ENCODE measurements at regions not wholly inside any gene's neighbourhood (a gene's known extent, or its start where the extent isn't known, plus 50 kb on each side); places are given as distances from the start of the nearest gene placed in this dataset.

DNA sequence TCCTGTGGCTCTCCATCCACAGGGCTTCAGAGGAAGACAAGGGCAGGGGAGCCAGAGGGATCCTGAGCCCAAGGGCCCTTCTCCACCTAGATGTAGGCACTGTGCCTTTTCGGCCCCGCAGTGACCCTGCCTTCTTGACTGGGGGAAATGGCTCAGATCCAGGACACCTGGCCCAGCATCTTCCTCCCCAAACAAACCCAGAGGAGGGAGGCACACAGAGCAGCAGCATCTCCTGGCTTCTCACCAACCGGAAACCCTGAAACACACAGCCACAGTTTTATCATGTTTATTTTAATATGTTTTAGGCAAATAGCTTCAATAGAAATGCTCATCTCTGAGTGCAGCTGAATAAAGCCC, 84.5 kb upstream of the LRFN2 start:
- ChIA-PET CTCF (no interaction called here), RAD21 (ENCODE audit: low non-redundant PET in 1 of 2, low total read pairs in 2 of 2, uncharacterized antibody in 2 of 2, unreplicated experiment in 2 of 2) (no interaction called here), POLR2A (no interaction called here)
- H3K27me3 ChIP-seq (ENCODE audit: insufficient read depth, low read length), result peaks cover 4% of the 10 kb centered on the region; the same call in 1 of the 2 replicates
- intact Hi-C loops (cut with micrococcal nuclease), result no loop called here
- no peak overlapping the region for H3K4me3 ChIP-seq (replicated peaks in 1 of 2; ENCODE audit: low read depth in 1 of 2, low read length in 2 of 2)
- no peak overlapping the region for H3K9ac ChIP-seq (ENCODE audit: low read length)
- BruUV-seq (replicated peaks), result no TSS peak
- H3K79me2 ChIP-seq (ENCODE audit: insufficient read depth, low read length), result no peaks in the 10 kb centered on the region
- H3K9me2 ChIP-seq (ENCODE audit: insufficient read depth), result no peaks in the 10 kb centered on the region
- H3K4me2 ChIP-seq (ENCODE audit: low read length), result no peak overlapping the region
- H4K20me1 ChIP-seq (ENCODE audit: insufficient read depth), result no peaks in the 10 kb centered on the region
- no peak for TF ChIP-seq CEBPB (IDR thresholded peaks at IDR 0.05; ENCODE audit: low read depth)
- TF ChIP-seq POLR2AphosphoS5 (IDR thresholded peaks at IDR 0.05; ENCODE audit: low read depth, low read length), result no peak
- TF ChIP-seq, protein P1, sequence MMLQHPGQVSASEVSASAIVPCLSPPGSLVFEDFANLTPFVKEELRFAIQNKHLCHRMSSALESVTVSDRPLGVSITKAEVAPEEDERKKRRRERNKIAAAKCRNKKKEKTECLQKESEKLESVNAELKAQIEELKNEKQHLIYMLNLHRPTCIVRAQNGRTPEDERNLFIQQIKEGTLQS (IDR thresholded peaks at IDR 0.05), result no peak
- TF ChIP-seq SRF (IDR thresholded peaks at IDR 0.05; ENCODE audit: low read depth), result no peak
- no peak for TF ChIP-seq EGR1 (IDR thresholded peaks at IDR 0.05; ENCODE audit: low read depth)
- TF ChIP-seq ZFX (IDR thresholded peaks at IDR 0.05), result no peak
- TF ChIP-seq JUND (IDR thresholded peaks at IDR 0.05), result no peak
- no peak overlapping the region for H2AFZ ChIP-seq (ENCODE audit: low read depth, low read length, poor library complexity, severe bottlenecking)
- DNase-seq (ENCODE audit: low read depth, low spot score) (no peak), ATAC-seq (no peak)
- H3K36me3 ChIP-seq (ENCODE audit: control insufficient read depth in 1 of 2, insufficient read depth in 2 of 2, low read length in 2 of 2), result no peaks in the 10 kb centered on the region
- no peaks in the 10 kb centered on the region for H3K9me3 ChIP-seq (ENCODE audit: control insufficient read depth in 1 of 2, insufficient read depth in 1 of 2, low read depth in 1 of 2, low read length in 2 of 2)
- H3K4me1 ChIP-seq (ENCODE audit: control insufficient read depth in 1 of 2, insufficient read depth in 2 of 2, low read length in 2 of 2), result no peaks in the 10 kb centered on the region
- no peak overlapping the region for H3K27ac ChIP-seq (ENCODE audit: low read depth, low read length)

DNA sequence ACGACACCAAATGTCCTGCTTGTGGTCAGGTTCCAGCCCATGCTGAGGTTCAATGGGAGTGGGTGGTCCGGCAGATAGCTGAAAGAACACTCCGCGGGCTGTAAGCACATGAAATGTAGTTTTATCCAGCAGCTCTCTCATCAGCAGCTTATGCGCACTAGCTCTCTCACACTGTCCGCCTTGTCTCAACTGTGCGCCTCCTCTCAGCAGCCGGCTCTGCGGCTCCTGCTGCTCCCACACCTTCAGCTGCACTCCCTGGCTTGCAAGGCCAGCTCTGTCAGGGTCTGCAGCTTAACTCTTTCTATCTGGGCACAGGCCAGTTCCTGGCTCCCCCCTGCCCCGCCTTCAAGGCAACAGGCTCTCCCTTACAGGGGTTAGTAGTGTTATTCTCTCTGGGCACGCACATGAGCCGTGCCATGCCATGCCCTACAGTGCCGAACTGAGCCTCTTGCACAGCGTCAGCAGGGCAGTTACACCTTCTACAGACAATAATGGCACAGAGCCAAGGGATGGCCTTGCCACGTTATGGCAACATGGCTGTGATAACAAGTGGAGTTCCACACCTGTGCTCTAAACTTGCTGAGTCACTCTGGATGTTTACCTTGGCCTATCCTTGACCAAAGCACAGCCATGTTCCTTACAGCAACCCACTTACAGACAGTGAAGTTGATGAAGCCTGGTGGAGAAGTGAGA, 84.0 kb upstream of the LRFN2 start:
- no peak overlapping the region for H2AFZ ChIP-seq (ENCODE audit: low read depth, low read length, poor library complexity, severe bottlenecking)
- ChIA-PET RAD21 (ENCODE audit: low non-redundant PET in 1 of 2, low total read pairs in 2 of 2, uncharacterized antibody in 2 of 2, unreplicated experiment in 2 of 2) (no interaction called here), CTCF (no interaction called here), POLR2A (no interaction called here)
- H3K9me2 ChIP-seq (ENCODE audit: insufficient read depth), result no peaks in the 10 kb centered on the region
- H3K27ac ChIP-seq (ENCODE audit: low read depth, low read length), result no peak overlapping the region
- no peaks in the 10 kb centered on the region for H3K9me3 ChIP-seq (ENCODE audit: control insufficient read depth in 1 of 2, insufficient read depth in 1 of 2, low read depth in 1 of 2, low read length in 2 of 2)
- no peaks in the 10 kb centered on the region for H4K20me1 ChIP-seq (ENCODE audit: insufficient read depth)
- no peaks in the 10 kb centered on the region for H3K79me2 ChIP-seq (ENCODE audit: insufficient read depth, low read length)
- no peak overlapping the region for H3K4me2 ChIP-seq (ENCODE audit: low read length)
- TF ChIP-seq, protein P2, sequence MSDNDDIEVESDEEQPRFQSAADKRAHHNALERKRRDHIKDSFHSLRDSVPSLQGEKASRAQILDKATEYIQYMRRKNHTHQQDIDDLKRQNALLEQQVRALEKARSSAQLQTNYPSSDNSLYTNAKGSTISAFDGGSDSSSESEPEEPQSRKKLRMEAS (IDR thresholded peaks at IDR 0.05), result no peak
- TF ChIP-seq ELF1 (IDR thresholded peaks at IDR 0.05; ENCODE audit: borderline replicate concordance, low read depth), result no peak
- TF ChIP-seq, protein P3, sequence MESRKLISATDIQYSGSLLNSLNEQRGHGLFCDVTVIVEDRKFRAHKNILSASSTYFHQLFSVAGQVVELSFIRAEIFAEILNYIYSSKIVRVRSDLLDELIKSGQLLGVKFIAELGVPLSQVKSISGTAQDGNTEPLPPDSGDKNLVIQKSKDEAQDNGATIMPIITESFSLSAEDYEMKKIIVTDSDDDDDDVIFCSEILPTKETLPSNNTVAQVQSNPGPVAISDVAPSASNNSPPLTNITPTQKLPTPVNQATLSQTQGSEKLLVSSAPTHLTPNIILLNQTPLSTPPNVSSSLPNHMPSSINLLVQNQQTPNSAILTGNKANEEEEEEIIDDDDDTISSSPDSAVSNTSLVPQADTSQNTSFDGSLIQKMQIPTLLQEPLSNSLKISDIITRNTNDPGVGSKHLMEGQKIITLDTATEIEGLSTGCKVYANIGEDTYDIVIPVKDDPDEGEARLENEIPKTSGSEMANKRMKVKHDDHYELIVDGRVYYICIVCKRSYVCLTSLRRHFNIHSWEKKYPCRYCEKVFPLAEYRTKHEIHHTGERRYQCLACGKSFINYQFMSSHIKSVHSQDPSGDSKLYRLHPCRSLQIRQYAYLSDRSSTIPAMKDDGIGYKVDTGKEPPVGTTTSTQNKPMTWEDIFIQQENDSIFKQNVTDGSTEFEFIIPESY (IDR thresholded peaks at IDR 0.05; ENCODE audit: extremely low read depth, insufficient replicate concordance, low read length), result no peak
- no peak for TF ChIP-seq EZH2 (IDR thresholded peaks at IDR 0.05)
- intact Hi-C loops (cut with micrococcal nuclease), result no loop called here
- no peak overlapping the region for H3K4me3 ChIP-seq (replicated peaks in 1 of 2; ENCODE audit: low read depth in 1 of 2, low read length in 2 of 2)
- H3K27me3 ChIP-seq (ENCODE audit: insufficient read depth, low read length), result peaks cover 4% of the 10 kb centered on the region; the same call in 1 of the 2 replicates
- H3K36me3 ChIP-seq (ENCODE audit: control insufficient read depth in 1 of 2, insufficient read depth in 2 of 2, low read length in 2 of 2), result no peaks in the 10 kb centered on the region
- DNase-seq (ENCODE audit: low read depth, low spot score) (no peak), ATAC-seq (no peak)
- no peaks in the 10 kb centered on the region for H3K4me1 ChIP-seq (ENCODE audit: control insufficient read depth in 1 of 2, insufficient read depth in 2 of 2, low read length in 2 of 2)
- no TSS peak for BruUV-seq (replicated peaks)
- H3K9ac ChIP-seq (ENCODE audit: low read length), result no peak overlapping the region

Measured in HCT116 (cell line).